ENCODE measurements at regions not wholly inside any gene's neighbourhood (a gene's known extent, or its start where the extent isn't known, plus 50 kb on each side); places are given as distances from the start of the nearest gene placed in this dataset.

DNA sequence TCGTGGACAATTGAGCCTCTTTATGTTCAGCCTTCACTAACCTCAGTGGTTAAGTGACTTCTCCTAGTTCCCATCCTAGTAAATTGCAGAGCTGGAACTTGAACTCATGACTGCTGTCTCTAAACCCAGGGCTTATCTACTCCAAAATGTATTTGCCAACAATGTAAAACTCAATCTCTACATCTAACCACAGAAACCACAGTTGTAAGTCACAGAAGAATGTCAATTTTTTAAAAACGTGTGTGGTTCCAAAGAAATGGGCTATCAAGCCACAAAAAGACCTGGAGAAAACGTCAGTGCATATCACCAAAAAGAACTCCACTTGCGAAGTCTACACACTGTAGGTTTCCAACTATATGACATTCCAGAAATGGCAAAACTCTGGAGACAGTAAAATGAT lies 172.6 kb upstream of the HMCN1 start:
- Histone ChIP-seq H4K20me1 (replicated peaks; ENCODE audit: control insufficient read depth, extremely low read depth, insufficient read depth, low read length) (no peaks in the 10 kb centered on the region), H3K4me3 (replicated peaks in 1 of 3; ENCODE audit: insufficient read depth in 1 of 3, low read depth in 1 of 3, low read length in 3 of 3) (no peak overlapping the region), H3K9me3 (replicated peaks; ENCODE audit: control insufficient read depth, insufficient read depth, low read length) (no peaks in the 10 kb centered on the region), H2AFZ (ENCODE audit: low read depth, low read length) (no peak overlapping the region), H3K9ac (replicated peaks; ENCODE audit: extremely low read depth, insufficient read depth, low read length) (no peak overlapping the region), H3K4me2 (ENCODE audit: insufficient read depth, low read length) (no peak overlapping the region), H3K79me2 (ENCODE audit: control insufficient read depth, insufficient read depth, low read length) (no peaks in the 10 kb centered on the region), H3K27ac (ENCODE audit: insufficient read depth, low read depth, low read length) (no peak overlapping the region), H3K4me1 (ENCODE audit: control insufficient read depth, extremely low read depth, insufficient read depth, low read length) (peaks cover 2% of the 10 kb centered on the region), H3K27me3 (ENCODE audit: control insufficient read depth in 2 of 2, insufficient read depth in 2 of 2, low read length in 2 of 2) (no peaks in the 10 kb centered on the region), H3K36me3 (ENCODE audit: control insufficient read depth in 2 of 2, extremely low read depth in 1 of 2, insufficient read depth in 2 of 2, low read length in 2 of 2) (no peaks in the 10 kb centered on the region), H3K9me1 (replicated peaks; ENCODE audit: control insufficient read depth, extremely low read depth, insufficient read depth, low read length) (no peaks in the 10 kb centered on the region)
- ChIA-PET POLR2A (no interaction called here), CTCF (interaction anchor here (2.2 kb wide), 1 partner anchor 323 kb away, joined by 7 read pairs; no protein-coding TSS in a partner anchor)
- intact Hi-C loops (cut with micrococcal nuclease) (no loop called here), dilution Hi-C loops (cut with MboI; ENCODE audit: extremely low pct_ligation_motif_present, low sequenced_read_pairs) (no loop called here)
- no peak for DNase-seq (ENCODE audit: low read depth, low spot score)
- FAIRE-seq: no peak
- no TSS peak for BruUV-seq (replicated peaks)
- no peak for TF ChIP-seq POLR2AphosphoS5 (IDR thresholded peaks at IDR 0.05; ENCODE audit: insufficient read depth, low read depth, low read length)
- TF ChIP-seq, protein P1, sequence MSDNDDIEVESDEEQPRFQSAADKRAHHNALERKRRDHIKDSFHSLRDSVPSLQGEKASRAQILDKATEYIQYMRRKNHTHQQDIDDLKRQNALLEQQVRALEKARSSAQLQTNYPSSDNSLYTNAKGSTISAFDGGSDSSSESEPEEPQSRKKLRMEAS (IDR thresholded peaks at IDR 0.05; ENCODE audit: insufficient read depth, insufficient read length): no peak
- no peak for TF ChIP-seq FOS (IDR thresholded peaks at IDR 0.05; ENCODE audit: borderline replicate concordance, insufficient read depth, low read length)
- no peak for TF ChIP-seq EZH2 (IDR thresholded peaks at IDR 0.05; ENCODE audit: borderline replicate concordance, low read depth, low read length, severe bottlenecking)
- TF ChIP-seq, protein P2, sequence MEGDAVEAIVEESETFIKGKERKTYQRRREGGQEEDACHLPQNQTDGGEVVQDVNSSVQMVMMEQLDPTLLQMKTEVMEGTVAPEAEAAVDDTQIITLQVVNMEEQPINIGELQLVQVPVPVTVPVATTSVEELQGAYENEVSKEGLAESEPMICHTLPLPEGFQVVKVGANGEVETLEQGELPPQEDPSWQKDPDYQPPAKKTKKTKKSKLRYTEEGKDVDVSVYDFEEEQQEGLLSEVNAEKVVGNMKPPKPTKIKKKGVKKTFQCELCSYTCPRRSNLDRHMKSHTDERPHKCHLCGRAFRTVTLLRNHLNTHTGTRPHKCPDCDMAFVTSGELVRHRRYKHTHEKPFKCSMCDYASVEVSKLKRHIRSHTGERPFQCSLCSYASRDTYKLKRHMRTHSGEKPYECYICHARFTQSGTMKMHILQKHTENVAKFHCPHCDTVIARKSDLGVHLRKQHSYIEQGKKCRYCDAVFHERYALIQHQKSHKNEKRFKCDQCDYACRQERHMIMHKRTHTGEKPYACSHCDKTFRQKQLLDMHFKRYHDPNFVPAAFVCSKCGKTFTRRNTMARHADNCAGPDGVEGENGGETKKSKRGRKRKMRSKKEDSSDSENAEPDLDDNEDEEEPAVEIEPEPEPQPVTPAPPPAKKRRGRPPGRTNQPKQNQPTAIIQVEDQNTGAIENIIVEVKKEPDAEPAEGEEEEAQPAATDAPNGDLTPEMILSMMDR (IDR thresholded peaks at IDR 0.05; ENCODE audit: extremely low read depth in 1 of 2, insufficient read depth in 1 of 2, low read depth in 1 of 2, low read length in 2 of 2): no peak
- TF ChIP-seq GATA2 (IDR thresholded peaks at IDR 0.05; ENCODE audit: insufficient read depth, insufficient read length, low read depth, low read length): no peak
- TF ChIP-seq POLR2A (IDR thresholded peaks at IDR 0.05; ENCODE audit: low read depth, low read length): no peak
- TF ChIP-seq MYC (IDR thresholded peaks at IDR 0.05; ENCODE audit: low read depth, low read length): no peak
- TF ChIP-seq JUN (IDR thresholded peaks at IDR 0.05; ENCODE audit: borderline replicate concordance, insufficient read depth, insufficient read length, low read depth): no peak

All from endothelial cell of umbilical vein (primary cell).